Activated B cell treated with CpG ODN at 0.5 μM for 24 hours (primary cell): ENCODE measurements at regions not wholly inside any gene's neighbourhood (a gene's known extent, or its start where the extent isn't known, plus 50 kb on each side); places are given as distances from the start of the nearest gene placed in this dataset.
"Not testable (repeated sequence)": the region's sequence is repeated elsewhere in the genome, so short reads cannot be mapped to it uniquely, and the experiment has no call there.

Experiments used
- ATAC-seq: fragments of 200-7000 bp; cut with Tn5 transposase; one replicate; pipeline ENCODE4 v1.10.0; 2021; ENCODE audit warnings: low read depth, mild to moderate bottlenecking, moderate library complexity
- CTCF ChIA-PET: fragments of 350-600 bp; sonication (Branson Sonifier 250); formaldehyde crosslinking; loops from one replicate; lab custom pipeline; 2021; ENCODE audit warnings: antibody characterized with exemption; lab: Charles Lee
- POLR2A ChIA-PET: fragments of 350-600 bp; sonication (Branson Sonifier 250); formaldehyde crosslinking; loops from one replicate; lab custom pipeline; 2021; ENCODE audit warnings: antibody characterized with exemption; lab: Charles Lee
- DNase-seq: peaks from one replicate; pipeline ENCODE4 v3.0.0; 2022
- H3K27ac Mint-ChIP-seq: one replicate; pipeline ENCODE4 v1.8.0; 2020; ENCODE audit warnings: mixed read lengths
- H3K27me3 Mint-ChIP-seq: one replicate; pipeline ENCODE4 v1.8.0; 2021; ENCODE audit warnings: mixed read lengths
- H3K36me3 Mint-ChIP-seq: one replicate; pipeline ENCODE4 v1.8.0; 2021; ENCODE audit warnings: low read depth, mixed read lengths
- H3K4me1 Mint-ChIP-seq: one replicate; pipeline ENCODE4 v1.8.0; 2021; ENCODE audit warnings: mixed read lengths
- H3K4me3 Mint-ChIP-seq: one replicate; pipeline ENCODE4 v1.8.0; 2020; ENCODE audit warnings: mild to moderate bottlenecking, mixed read lengths
- H3K9me3 Mint-ChIP-seq: one replicate; pipeline ENCODE4 v1.8.0; 2020; ENCODE audit warnings: mixed read lengths
- CTCF ChIP-seq: fragments of 200-600 bp; IDR thresholded peaks from one replicate; pipeline ENCODE4 v1.8.0; 2022; ENCODE audit warnings: antibody characterized with exemption, mild to moderate bottlenecking
- intact Hi-C: fragments of 100-400 bp; cut with micrococcal nuclease; formaldehyde crosslinking; loops from one replicate; pipeline ENCODE4 v1.15.1; 2024

DNA sequence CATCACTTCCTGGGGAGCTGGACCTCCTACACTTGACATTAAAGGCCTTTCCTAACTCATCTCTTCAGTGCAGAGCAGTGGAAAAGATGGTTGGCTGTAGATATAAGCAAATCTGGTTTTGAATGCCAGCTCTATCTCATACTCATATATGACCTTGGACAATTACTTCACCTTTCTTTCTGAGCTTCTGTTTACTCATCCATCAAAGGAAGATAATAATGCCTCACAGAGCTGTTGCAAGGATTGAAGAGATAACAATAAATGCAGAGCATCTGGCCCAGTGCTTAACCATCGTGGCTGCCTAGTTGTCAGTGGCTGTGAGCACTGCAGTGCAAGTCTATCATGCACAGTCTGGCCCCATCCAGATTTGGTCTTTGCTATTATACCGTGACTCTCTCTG lies 148.1 kb upstream of the EOLA2 start:
- TF ChIP-seq CTCF: no peak
- H3K4me3 Mint-ChIP-seq: no peak overlapping the region
- H3K9me3 Mint-ChIP-seq: no peaks in the 10 kb centered on the region
- ChIA-PET POLR2A (no interaction called here), CTCF (no interaction called here)
- H3K27me3 Mint-ChIP-seq: no peaks in the 10 kb centered on the region
- no peak for ATAC-seq
- no peak overlapping the region for H3K27ac Mint-ChIP-seq
- peaks cover 12% of the 10 kb centered on the region for H3K4me1 Mint-ChIP-seq
- no peaks in the 10 kb centered on the region for H3K36me3 Mint-ChIP-seq
- intact Hi-C loops: no loop called here
- no peak for DNase-seq

GRCh38 chrX:150087612-150088011 lies 149.3 kb upstream of the EOLA2 start:
- H3K36me3 Mint-ChIP-seq: no peaks in the 10 kb centered on the region
- POLR2A ChIA-PET: no interaction called here

DNA sequence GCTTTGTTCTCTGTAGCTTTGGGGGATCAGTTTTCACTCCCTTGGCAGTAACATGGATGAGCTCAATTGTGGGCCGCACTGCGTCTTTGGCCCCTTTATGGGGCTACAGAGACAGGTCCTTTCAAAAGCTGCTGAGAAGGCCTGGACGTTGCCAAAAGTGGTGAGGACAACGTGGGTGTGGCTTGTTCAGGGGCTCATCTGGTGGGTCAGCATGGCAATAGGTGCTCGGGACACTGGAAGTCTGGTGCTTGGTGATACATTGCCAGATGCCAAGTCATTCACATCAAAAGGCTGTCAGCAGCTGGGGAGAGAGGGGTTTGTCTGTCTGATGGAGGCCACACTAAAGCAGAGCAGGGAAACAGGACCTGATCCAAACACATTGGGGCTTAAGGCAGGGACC lies 149.8 kb upstream of the EOLA2 start:
- no peaks in the 10 kb centered on the region for H3K9me3 Mint-ChIP-seq
- no peaks in the 10 kb centered on the region for H3K36me3 Mint-ChIP-seq
- peaks cover 8% of the 10 kb centered on the region for H3K4me1 Mint-ChIP-seq
- no peak overlapping the region for H3K27ac Mint-ChIP-seq
- TF ChIP-seq CTCF: no peak
- ATAC-seq: no peak
- DNase-seq: no peak
- no peak overlapping the region for H3K4me3 Mint-ChIP-seq
- ChIA-PET POLR2A (no interaction called here), CTCF (no interaction called here)
- intact Hi-C loops: no loop called here
- H3K27me3 Mint-ChIP-seq: no peaks in the 10 kb centered on the region

More at GRCh38 chrX:150087612-150088011, 149.3 kb upstream of the EOLA2 start:
- no peaks in the 10 kb centered on the region for H3K27me3 Mint-ChIP-seq
- no peak overlapping the region for H3K4me3 Mint-ChIP-seq
- intact Hi-C loops: no loop called here
- CTCF ChIA-PET: no interaction called here
- TF ChIP-seq CTCF: no peak
- DNase-seq (no peak), ATAC-seq (no peak)
- peaks cover 9% of the 10 kb centered on the region for H3K4me1 Mint-ChIP-seq
- H3K27ac Mint-ChIP-seq: no peak overlapping the region
- no peaks in the 10 kb centered on the region for H3K9me3 Mint-ChIP-seq

GRCh38 chrX:150088766-150089518 lies 150.7 kb upstream of the EOLA2 start:
- Mint-ChIP-seq H3K27ac (no peak overlapping the region), H3K4me3 (no peak overlapping the region), H3K36me3 (no peaks in the 10 kb centered on the region), H3K9me3 (no peaks in the 10 kb centered on the region), H3K4me1 (no peaks in the 10 kb centered on the region), H3K27me3 (no peaks in the 10 kb centered on the region)
- intact Hi-C loops: no loop called here
- ATAC-seq: no peak
- ChIA-PET POLR2A (no interaction called here), CTCF (no interaction called here)
- no peak for TF ChIP-seq CTCF
- DNase-seq: no peak

GRCh38 chrX:150091300-150091699 lies 153.0 kb upstream of the EOLA2 start:
- H3K4me1 Mint-ChIP-seq, H3K27me3 Mint-ChIP-seq, POLR2A ChIA-PET, ATAC-seq, H3K9me3 Mint-ChIP-seq, intact Hi-C loops, H3K4me3 Mint-ChIP-seq, DNase-seq, CTCF ChIA-PET, H3K27ac Mint-ChIP-seq, H3K36me3 Mint-ChIP-seq: not testable (repeated sequence)

DNA sequence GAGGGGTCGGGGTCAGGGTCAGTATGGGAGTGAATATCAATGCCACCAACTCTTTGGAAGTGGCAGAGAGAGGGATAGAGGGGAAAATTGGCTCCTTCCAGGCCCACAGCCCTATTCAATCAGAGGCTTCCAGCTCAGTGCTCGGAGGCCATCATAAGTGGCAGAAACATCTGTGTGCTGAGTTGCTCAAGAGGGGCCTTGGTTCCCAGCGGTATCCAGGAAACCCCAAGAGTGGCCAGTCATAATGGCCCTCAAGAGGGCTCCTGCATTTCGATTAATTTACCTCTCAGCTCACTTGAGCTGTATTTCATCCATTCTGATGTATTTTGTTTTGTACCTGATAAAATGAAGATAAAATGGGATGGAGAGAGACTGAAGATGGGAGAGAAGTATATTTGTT lies 154.3 kb upstream of the EOLA2 start:
- Mint-ChIP-seq H3K4me3 (no peak overlapping the region), H3K27ac (no peak overlapping the region), H3K27me3 (no peaks in the 10 kb centered on the region), H3K4me1 (no peaks in the 10 kb centered on the region), H3K9me3 (no peaks in the 10 kb centered on the region), H3K36me3 (no peaks in the 10 kb centered on the region)
- ChIA-PET POLR2A (no interaction called here), CTCF (no interaction called here)
- DNase-seq (no peak), ATAC-seq (no peak)
- TF ChIP-seq CTCF: no peak
- intact Hi-C loops: no loop called here
